ENCODE measurements at regions not wholly inside any gene's neighbourhood (a gene's known extent, or its start where the extent isn't known, plus 50 kb on each side); places are given as distances from the start of the nearest gene placed in this dataset.

GRCh38 chr5:105158526-105158925 is 1595.9 kb upstream of the NUDT12 start:
- TF ChIP-seq POLR2AphosphoS5 (IDR thresholded peaks at IDR 0.05; ENCODE audit: low read depth, low read length) (no peak), TAF1 (IDR thresholded peaks at IDR 0.05; ENCODE audit: borderline replicate concordance, insufficient read depth, low read length) (no peak)

Data from PFSK-1 (cell line).